ENCODE measurements at regions not wholly inside any gene's neighbourhood (a gene's known extent, or its start where the extent isn't known, plus 50 kb on each side); places are given as distances from the start of the nearest gene placed in this dataset.
"Not testable (repeated sequence)": the region's sequence is repeated elsewhere in the genome, so short reads cannot be mapped to it uniquely, and the experiment has no call there.

- FAIRE-seq (no peak), DNase-seq (ENCODE audit: insufficient read length, low spot score) (no peak)
- no peak for TF ChIP-seq CTCF (IDR thresholded peaks at IDR 0.05; ENCODE audit: insufficient read depth, missing control alignments)
These were observed 146.2 kb downstream of the GXYLT1 start for GRCh38 chr12:41998436-41998835.

- DNase-seq (ENCODE audit: insufficient read length, low spot score) (no peak), FAIRE-seq (no peak)
- TF ChIP-seq CTCF (IDR thresholded peaks at IDR 0.05; ENCODE audit: insufficient read depth, missing control alignments) = no peak
These were observed 151.4 kb downstream of the GXYLT1 start for GRCh38 chr12:41993283-41993682.

- DNase-seq (ENCODE audit: insufficient read length, low spot score) (no peak), FAIRE-seq (no peak)
- no peak for TF ChIP-seq CTCF (IDR thresholded peaks at IDR 0.05; ENCODE audit: insufficient read depth, missing control alignments)
These were observed 151.9 kb downstream of the GXYLT1 start for GRCh38 chr12:41992692-41993215.

GRCh38 chr12:41992022-41992421, 152.7 kb downstream of the GXYLT1 start:
- FAIRE-seq = no peak
- TF ChIP-seq CTCF (IDR thresholded peaks at IDR 0.05; ENCODE audit: insufficient read depth, missing control alignments) = no peak
- DNase-seq (ENCODE audit: insufficient read length, low spot score) = no peak

GRCh38 chr12:41988715-41989114, 156.0 kb downstream of the GXYLT1 start:
- DNase-seq (ENCODE audit: insufficient read length, low spot score) = no peak
- TF ChIP-seq CTCF (IDR thresholded peaks at IDR 0.05; ENCODE audit: insufficient read depth, missing control alignments) = no peak
- FAIRE-seq = no peak

GRCh38 chr12:41986513-41986912, 158.2 kb downstream of the GXYLT1 start:
- DNase-seq (ENCODE audit: insufficient read length, low spot score); FAIRE-seq: not testable (repeated sequence)

GRCh38 chr12:41983856-41984255, 160.8 kb downstream of the GXYLT1 start:
- FAIRE-seq (no peak), DNase-seq (ENCODE audit: insufficient read length, low spot score) (no peak)
- no peak for TF ChIP-seq CTCF (IDR thresholded peaks at IDR 0.05; ENCODE audit: insufficient read depth, missing control alignments)

GRCh38 chr12:41983394-41983793, 161.3 kb downstream of the GXYLT1 start:
- no peak for TF ChIP-seq CTCF (IDR thresholded peaks at IDR 0.05; ENCODE audit: insufficient read depth, missing control alignments)
- FAIRE-seq = no peak
- DNase-seq (ENCODE audit: insufficient read length, low spot score) = no peak
